ENCODE measurements at regions not wholly inside any gene's neighbourhood (a gene's known extent, or its start where the extent isn't known, plus 50 kb on each side); places are given as distances from the start of the nearest gene placed in this dataset.
"Not testable (repeated sequence)": the region's sequence is repeated elsewhere in the genome, so short reads cannot be mapped to it uniquely, and the experiment has no call there.

- no peak for DNase-seq
Measured at GRCh38 chr6:151671195-151671594, 136.3 kb upstream of the ESR1 start.

GRCh38 chr6:151674578-151674977, 132.9 kb upstream of the ESR1 start:
- no peak for DNase-seq

- peak; percentile 5 for DNase-seq
Measured at GRCh38 chr6:151675746-151676459, 131.6 kb upstream of the ESR1 start.

GRCh38 chr6:151676460-151676945, 131.0 kb upstream of the ESR1 start:
- no peak for DNase-seq

GRCh38 chr6:151677404-151677803, 130.1 kb upstream of the ESR1 start:
- DNase-seq: no peak

GRCh38 chr6:151679081-151679480, 128.4 kb upstream of the ESR1 start:
- DNase-seq: no peak

GRCh38 chr6:151679941-151680340, 127.5 kb upstream of the ESR1 start:
- no peak for DNase-seq

GRCh38 chr6:151680846-151681432, 126.5 kb upstream of the ESR1 start:
- DNase-seq: no peak

- DNase-seq: no peak
Measured at GRCh38 chr6:151681433-151682059, 125.9 kb upstream of the ESR1 start.

- DNase-seq: no peak
Measured at GRCh38 chr6:151682251-151682650, 125.2 kb upstream of the ESR1 start.

GRCh38 chr6:151682922-151683321, 124.6 kb upstream of the ESR1 start:
- DNase-seq: no peak

GRCh38 chr6:151683381-151683780, 124.1 kb upstream of the ESR1 start:
- no peak for DNase-seq

- no peak for DNase-seq
Measured at GRCh38 chr6:151689499-151690201, 117.8 kb upstream of the ESR1 start.

GRCh38 chr6:151690303-151690702, 117.2 kb upstream of the ESR1 start:
- DNase-seq: no peak

- no peak for DNase-seq
Measured at GRCh38 chr6:151690768-151691562, 116.5 kb upstream of the ESR1 start.

- DNase-seq: no peak
Measured at GRCh38 chr6:151692216-151692615, 115.3 kb upstream of the ESR1 start.

- DNase-seq: no peak
Measured at GRCh38 chr6:151693366-151693765, 114.1 kb upstream of the ESR1 start.

- no peak for DNase-seq
Measured at GRCh38 chr6:151695156-151695555, 112.3 kb upstream of the ESR1 start.

GRCh38 chr6:151696302-151696701, 111.2 kb upstream of the ESR1 start:
- not testable (repeated sequence) for DNase-seq

GRCh38 chr6:151698931-151699700, 108.4 kb upstream of the ESR1 start:
- no peak for DNase-seq

GRCh38 chr6:151699719-151700118, 107.8 kb upstream of the ESR1 start:
- no peak for DNase-seq

Data from NK-92 treated with Interleukin-12 subunit alpha and Interleukin-12 subunit beta, amount 100 ng/mL, for 24 hours (cell line).